Thyroid gland (tissue), 4 donors: ENCODE measurements at regions not wholly inside any gene's neighbourhood (a gene's known extent, or its start where the extent isn't known, plus 50 kb on each side); places are given as distances from the start of the nearest gene placed in this dataset.

Experiments
- DNase-seq, 2 donors: peaks; one replicate each; pipeline ENCODE4 v3.0.0-alpha.2; 2019
- H3K27ac ChIP-seq, 3 donors: fragments of 200-600 bp; sonication (generic); 1 replicate in 2 of 3; 2 replicates in 1 of 3; pipeline ENCODE4 v1.5.1; 2016 to 2019; ENCODE audit warnings: mild to moderate bottlenecking in 1 of 3, moderate library complexity in 1 of 3
- H3K27me3 ChIP-seq: fragments of 200-600 bp; sonication (generic); one replicate; pipeline ENCODE4 v1.5.1; 2019
- H3K36me3 ChIP-seq, 2 donors: fragments of 200-600 bp; sonication (generic); one replicate each; pipeline ENCODE4 v1.5.1; 2016 to 2019
- H3K4me1 ChIP-seq, 2 donors: fragments of 200-600 bp; sonication (generic); one replicate each; pipeline ENCODE4 v1.5.1; 2017 to 2019
- H3K4me3 ChIP-seq, 3 donors: fragments of 200-600 bp; sonication (generic); replicated peaks in 1 of 3; 1 replicate in 2 of 3; 2 replicates in 1 of 3; pipeline ENCODE4 v1.5.1; 2016; ENCODE audit warnings: mild to moderate bottlenecking in 1 of 3
- H3K9me3 ChIP-seq: fragments of 200-600 bp; sonication (generic); one replicate; pipeline ENCODE4 v1.5.1; 2017
- CTCF ChIP-seq, 6 experiments: fragments of 200-600 bp in 3 of 6; fragments of 450-650 bp in 3 of 6; sonication (generic) in 3 of 6; IDR thresholded peaks; one replicate each; pipeline ENCODE4 v1.5.1; 2016 to 2019; ENCODE audit warnings: antibody characterized with exemption in 6 of 6, mild to moderate bottlenecking in 2 of 6, inconsistent platforms in 1 of 6, moderate library complexity in 1 of 6
- POLR2A ChIP-seq, 2 donors: fragments of 450-650 bp; IDR thresholded peaks; one replicate each; pipeline ENCODE4 v1.6.1; 2017; ENCODE audit warnings: antibody characterized with exemption in 2 of 2, mild to moderate bottlenecking in 2 of 2, moderate library complexity in 1 of 2
- WGBS, 2 donors: methylation state at CpG; one replicate each; pipeline ENCODE4 v1.1.5; 2017; 5-methylcytosine and 5-hydroxymethylcytosine counted together
- intact Hi-C: fragments of 100-400 bp; cut with DNase I; formaldehyde crosslinking; loops from one replicate; pipeline ENCODE4 v1.15.1; 2023

GRCh38 chr22:49622241-49623105 is 205.2 kb downstream of the BRD1 start:
- intact Hi-C loops, result no loop called here
- Histone ChIP-seq H3K9me3 (no peaks in the 10 kb centered on the region), H3K36me3 (no peaks in the 10 kb centered on the region), H3K27me3 (no peaks in the 10 kb centered on the region), H3K4me1 (no peaks in the 10 kb centered on the region), H3K4me3 (no peak overlapping the region), H3K27ac (no peak overlapping the region)
- WGBS, 2 donors, result 78 to 79% methylated on average over 18 to 25 of the region's 29 CpGs
- no peak for DNase-seq
- TF ChIP-seq CTCF (IDR thresholded peaks at IDR 0.05), result no peak
- TF ChIP-seq POLR2A (IDR thresholded peaks at IDR 0.05), result no peak

- H3K27ac ChIP-seq, result no peak overlapping the region
- WGBS, 2 donors, result 74 to 79% methylated on average over 10 to 20 of the region's 20 CpGs
- no peak for DNase-seq
These were observed 206.0 kb downstream of the BRD1 start for GRCh38 chr22:49621601-49622210.

GRCh38 chr22:49620666-49621065 is 207.0 kb downstream of the BRD1 start:
- H3K4me1 ChIP-seq, result no peaks in the 10 kb centered on the region
- no peaks in the 10 kb centered on the region for H3K36me3 ChIP-seq
- TF ChIP-seq POLR2A (IDR thresholded peaks at IDR 0.05), result no peak
- TF ChIP-seq CTCF (IDR thresholded peaks at IDR 0.05), result no peak
- H3K27me3 ChIP-seq, result no peaks in the 10 kb centered on the region
- WGBS, 2 donors, result 74 to 80% methylated on average over 8 to 11 of the region's 11 CpGs
- no peak overlapping the region for H3K4me3 ChIP-seq
- no peak for DNase-seq
- intact Hi-C loops, result no loop called here
- no peak overlapping the region for H3K27ac ChIP-seq
- H3K9me3 ChIP-seq, result no peaks in the 10 kb centered on the region

More at GRCh38 chr22:49621601-49622210, 206.0 kb downstream of the BRD1 start:
- no peaks in the 10 kb centered on the region for H3K9me3 ChIP-seq
- H3K36me3 ChIP-seq, result no peaks in the 10 kb centered on the region
- TF ChIP-seq CTCF (IDR thresholded peaks at IDR 0.05), result no peak
- no peak for TF ChIP-seq POLR2A (IDR thresholded peaks at IDR 0.05)
- no peaks in the 10 kb centered on the region for H3K4me1 ChIP-seq
- intact Hi-C loops, result no loop called here
- H3K27me3 ChIP-seq, result no peaks in the 10 kb centered on the region
- no peak overlapping the region for H3K4me3 ChIP-seq

- Histone ChIP-seq H3K36me3 (no peaks in the 10 kb centered on the region), H3K9me3 (no peaks in the 10 kb centered on the region), H3K27ac (no peak overlapping the region), H3K27me3 (no peaks in the 10 kb centered on the region), H3K4me3 (no peak overlapping the region), H3K4me1 (no peaks in the 10 kb centered on the region)
- TF ChIP-seq POLR2A (IDR thresholded peaks at IDR 0.05), result no peak
- no peak for TF ChIP-seq CTCF (IDR thresholded peaks at IDR 0.05)
- 71% methylated on average over 19 of the region's 19 CpGs for WGBS, 2 donors
- DNase-seq, result no peak
- intact Hi-C loops, result no loop called here
These were observed 207.6 kb downstream of the BRD1 start for GRCh38 chr22:49620003-49620556.

- no peaks in the 10 kb centered on the region for H3K9me3 ChIP-seq
- DNase-seq, result no peak
- no peaks in the 10 kb centered on the region for H3K27me3 ChIP-seq
- no peaks in the 10 kb centered on the region for H3K36me3 ChIP-seq
- intact Hi-C loops, result no loop called here
- no peak overlapping the region for H3K4me3 ChIP-seq
- no peak for TF ChIP-seq CTCF (IDR thresholded peaks at IDR 0.05)
- no peak for TF ChIP-seq POLR2A (IDR thresholded peaks at IDR 0.05)
- H3K27ac ChIP-seq, result no peak overlapping the region
- WGBS, 2 donors, result 85 to 87% methylated on average over 6 to 12 of the region's 13 CpGs
- no peaks in the 10 kb centered on the region for H3K4me1 ChIP-seq
These were observed 208.4 kb downstream of the BRD1 start for GRCh38 chr22:49619301-49619700.
